Fibroblast of villous mesenchyme (primary cell): ENCODE measurements at regions not wholly inside any gene's neighbourhood (a gene's known extent, or its start where the extent isn't known, plus 50 kb on each side); places are given as distances from the start of the nearest gene placed in this dataset.

ENCODE experiments used
- DNase-seq: peaks from one replicate; pipeline ENCODE4 v3.0.0-alpha.2; 2010; ENCODE audit warnings: low read depth
- H3K4me3 ChIP-seq: 2 replicates; pipeline ENCODE4 v1.5.1; 2011; ENCODE audit warnings: low read depth, mild to moderate bottlenecking, low read length
- CTCF ChIP-seq: IDR thresholded peaks from 2 replicates; pipeline ENCODE4 v1.5.1; 2012; ENCODE audit warnings: low read depth, mild to moderate bottlenecking, low read length; ENCODE audit not compliant: insufficient read depth

- no peak for DNase-seq
- TF ChIP-seq CTCF, result no peak
- H3K4me3 ChIP-seq, result no peak overlapping the region
Measured at GRCh38 chr2:118496870-118497611, 350.4 kb downstream of the EN1 start.

- H3K4me3 ChIP-seq, result no peak overlapping the region
- TF ChIP-seq CTCF, result no peak
- no peak for DNase-seq
Measured at GRCh38 chr2:118496467-118496866, 351.0 kb downstream of the EN1 start.

GRCh38 chr2:118495290-118495689 is 352.2 kb downstream of the EN1 start:
- no peak overlapping the region for H3K4me3 ChIP-seq
- DNase-seq, result no peak
- no peak for TF ChIP-seq CTCF

DNA sequence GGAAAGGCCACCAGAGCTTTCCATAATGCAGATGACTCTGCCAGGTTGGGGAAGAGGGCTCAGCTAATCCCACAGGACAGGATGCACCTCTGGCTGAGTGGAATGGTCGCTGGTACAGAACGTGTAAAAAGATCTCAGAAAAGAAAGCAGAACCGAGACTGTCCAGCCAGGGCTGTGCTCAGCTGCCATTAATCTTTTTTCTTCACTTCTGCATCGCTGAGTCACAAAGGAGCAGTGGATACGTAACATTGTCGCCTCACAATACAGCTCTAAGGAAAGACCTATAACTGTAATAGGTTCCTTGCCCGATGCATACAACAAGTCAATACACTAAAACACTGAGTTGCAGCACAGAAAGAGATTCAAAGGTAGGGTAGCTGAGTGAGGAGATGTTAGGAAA is 354.2 kb downstream of the EN1 start:
- no peak for TF ChIP-seq CTCF
- no peak overlapping the region for H3K4me3 ChIP-seq
- DNase-seq, result no peak

DNA sequence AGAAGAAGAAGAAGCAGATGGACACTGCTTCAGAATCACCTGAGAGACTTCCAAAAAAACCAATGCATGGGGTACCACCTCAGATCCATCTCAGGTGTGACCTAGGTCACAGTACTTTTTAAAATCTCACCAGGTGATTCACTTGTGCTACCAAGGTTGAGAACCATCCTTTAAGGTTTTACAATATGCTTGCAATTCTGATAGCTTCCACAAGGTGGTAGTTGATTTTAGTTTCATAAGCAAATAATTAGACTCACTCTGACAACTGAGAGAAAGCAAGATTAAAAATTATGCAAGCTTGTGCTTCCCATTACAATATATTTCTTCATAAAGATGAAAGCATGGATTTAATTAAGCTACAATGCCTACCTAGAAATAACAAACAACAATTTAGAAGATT is 355.1 kb downstream of the EN1 start:
- peak; percentile 38 for TF ChIP-seq CTCF
- peak; percentile 17 for DNase-seq

DNA sequence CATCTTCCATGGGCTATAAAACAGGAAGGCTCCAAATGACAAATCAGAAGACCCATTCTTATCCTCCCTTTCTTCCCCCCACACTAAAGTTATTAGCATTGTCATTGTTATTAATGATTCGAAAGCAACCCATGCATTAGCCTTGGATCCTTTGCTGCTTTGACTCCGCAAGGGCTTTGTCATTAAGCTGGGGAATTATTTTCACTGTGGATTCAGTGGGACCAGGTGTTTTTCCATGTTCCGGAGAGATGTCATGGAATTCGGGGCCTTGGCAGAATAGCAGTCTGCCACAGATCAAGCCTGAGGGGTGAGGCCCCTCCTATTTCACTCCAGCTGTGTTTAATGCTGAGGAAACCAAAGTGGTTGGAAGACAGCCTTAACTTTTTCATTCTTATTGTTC is 357.1 kb downstream of the EN1 start:
- no peak for DNase-seq
- H3K4me3 ChIP-seq, result no peak overlapping the region
- no peak for TF ChIP-seq CTCF

More for the DNA sequence above, 355.1 kb downstream of the EN1 start:
- no peak overlapping the region for H3K4me3 ChIP-seq

DNA sequence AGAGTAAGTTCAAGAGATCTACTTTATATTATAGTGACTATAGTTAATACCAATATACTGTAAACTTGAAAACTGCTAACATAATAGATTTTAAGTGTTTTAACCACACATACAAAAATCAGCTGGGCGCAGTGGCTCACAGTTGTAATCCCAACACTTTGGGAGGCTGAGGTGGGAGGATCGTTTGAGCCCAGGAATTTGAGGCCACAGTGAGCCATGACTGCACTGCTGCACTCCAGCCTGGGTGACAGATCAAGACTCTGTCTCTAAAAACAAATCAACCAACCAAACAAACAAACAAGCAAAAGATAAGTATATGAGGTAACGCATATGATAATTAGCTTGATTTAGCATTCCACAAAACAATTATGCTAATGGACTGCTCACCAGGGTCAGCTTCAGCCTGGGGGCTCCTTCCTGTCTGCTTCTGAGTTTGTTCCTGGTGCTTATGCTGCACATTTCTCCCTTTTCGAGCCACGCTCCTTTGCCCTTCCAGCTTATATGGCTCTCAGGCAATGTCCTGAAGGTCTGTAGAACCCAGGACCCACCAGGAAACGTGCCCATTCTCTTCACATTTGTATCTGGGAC is 357.6 kb downstream of the EN1 start:
- TF ChIP-seq CTCF, result no peak
- DNase-seq, result no peak
- no peak overlapping the region for H3K4me3 ChIP-seq
